ENCODE measurements at regions not wholly inside any gene's neighbourhood (a gene's known extent, or its start where the extent isn't known, plus 50 kb on each side); places are given as distances from the start of the nearest gene placed in this dataset.

DNA sequence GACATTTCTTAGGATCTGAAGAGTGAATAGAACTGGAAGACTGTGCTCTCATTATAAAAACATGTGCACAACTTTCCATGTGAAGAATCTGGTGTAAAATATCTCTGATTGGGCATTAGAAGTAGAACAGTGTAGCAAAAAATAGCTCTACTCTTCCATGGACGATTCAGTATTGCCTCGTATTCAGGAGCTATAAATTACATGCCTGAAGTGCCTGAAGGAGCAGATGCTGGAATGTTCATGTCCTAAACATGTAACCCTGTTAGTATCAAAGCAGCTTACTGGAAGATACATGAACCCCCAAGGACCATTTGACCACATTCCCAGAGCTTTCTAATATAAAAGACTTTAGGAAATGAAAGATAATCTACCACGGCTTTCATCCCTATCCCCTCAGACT lies 528.9 kb downstream of the DACH1 start:
- Histone ChIP-seq H3K4me1 (ENCODE audit: insufficient read depth, low read length) (no peaks in the 10 kb centered on the region), H3K9ac (ENCODE audit: low read length) (no peak overlapping the region), H3K4me2 (ENCODE audit: low read length) (no peak overlapping the region), H3K36me3 (ENCODE audit: insufficient read depth, low read length) (no peaks in the 10 kb centered on the region), H2AFZ (ENCODE audit: low read depth, low read length) (no peak overlapping the region), H3K79me2 (ENCODE audit: insufficient read depth, low read length) (no peaks in the 10 kb centered on the region), H3K27me3 (ENCODE audit: insufficient read depth, low read length) (no peaks in the 10 kb centered on the region), H3K27ac (ENCODE audit: low read depth, low read length) (no peak overlapping the region), H3K9me3 (ENCODE audit: insufficient read depth, low read depth, low read length) (no peaks in the 10 kb centered on the region), H4K20me1 (ENCODE audit: insufficient read depth, low read length) (no peaks in the 10 kb centered on the region), H3K4me3 (ENCODE audit: insufficient read depth, low read depth, low read length) (no peak overlapping the region)
- TF ChIP-seq EZH2 (IDR thresholded peaks at IDR 0.05; ENCODE audit: insufficient read depth, low read length), result no peak
- TF ChIP-seq, protein P1, sequence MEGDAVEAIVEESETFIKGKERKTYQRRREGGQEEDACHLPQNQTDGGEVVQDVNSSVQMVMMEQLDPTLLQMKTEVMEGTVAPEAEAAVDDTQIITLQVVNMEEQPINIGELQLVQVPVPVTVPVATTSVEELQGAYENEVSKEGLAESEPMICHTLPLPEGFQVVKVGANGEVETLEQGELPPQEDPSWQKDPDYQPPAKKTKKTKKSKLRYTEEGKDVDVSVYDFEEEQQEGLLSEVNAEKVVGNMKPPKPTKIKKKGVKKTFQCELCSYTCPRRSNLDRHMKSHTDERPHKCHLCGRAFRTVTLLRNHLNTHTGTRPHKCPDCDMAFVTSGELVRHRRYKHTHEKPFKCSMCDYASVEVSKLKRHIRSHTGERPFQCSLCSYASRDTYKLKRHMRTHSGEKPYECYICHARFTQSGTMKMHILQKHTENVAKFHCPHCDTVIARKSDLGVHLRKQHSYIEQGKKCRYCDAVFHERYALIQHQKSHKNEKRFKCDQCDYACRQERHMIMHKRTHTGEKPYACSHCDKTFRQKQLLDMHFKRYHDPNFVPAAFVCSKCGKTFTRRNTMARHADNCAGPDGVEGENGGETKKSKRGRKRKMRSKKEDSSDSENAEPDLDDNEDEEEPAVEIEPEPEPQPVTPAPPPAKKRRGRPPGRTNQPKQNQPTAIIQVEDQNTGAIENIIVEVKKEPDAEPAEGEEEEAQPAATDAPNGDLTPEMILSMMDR (IDR thresholded peaks at IDR 0.05; ENCODE audit: insufficient read depth, low read depth, low read length), result no peak
- no peak for FAIRE-seq
- H3K27ac Mint-ChIP-seq (ENCODE audit: unreplicated experiment), result no peak overlapping the region
- no peak overlapping the region for H3K4me3 Mint-ChIP-seq (ENCODE audit: unreplicated experiment)
- DNase-seq (ENCODE audit: low read depth), result no peak
- no peaks in the 10 kb centered on the region for H3K4me1 Mint-ChIP-seq (ENCODE audit: low read depth, unreplicated experiment)
- H3K36me3 Mint-ChIP-seq (ENCODE audit: low read depth, unreplicated experiment), result no peaks in the 10 kb centered on the region
- H3K27me3 Mint-ChIP-seq (ENCODE audit: low read depth, unreplicated experiment), result no peaks in the 10 kb centered on the region
- H3K9me3 Mint-ChIP-seq (ENCODE audit: unreplicated experiment), result no peaks in the 10 kb centered on the region

DNA sequence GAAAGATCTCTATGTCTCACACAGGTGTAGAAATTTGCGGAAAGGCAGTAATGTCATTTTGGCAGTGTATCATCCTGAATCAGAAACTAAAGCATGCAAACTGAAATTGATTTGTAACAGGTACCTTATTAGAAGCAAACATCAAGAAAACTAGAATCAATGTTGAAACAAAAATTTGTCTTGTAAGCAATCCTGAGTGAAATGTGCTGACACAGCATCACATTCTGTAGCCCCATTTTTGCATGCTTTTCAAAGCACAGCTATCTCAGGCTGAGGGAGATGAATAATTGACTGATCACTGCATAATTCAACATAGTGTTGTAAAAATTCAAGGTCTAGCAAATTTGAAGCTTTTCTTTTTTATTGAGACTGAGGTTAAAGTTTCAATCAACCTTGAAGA lies 539.7 kb downstream of the DACH1 start:
- FAIRE-seq (no peak), DNase-seq (ENCODE audit: low read depth) (no peak)
- Histone ChIP-seq H3K9me3 (ENCODE audit: insufficient read depth, low read depth, low read length) (no peaks in the 10 kb centered on the region), H3K9ac (ENCODE audit: low read length) (no peak overlapping the region), H3K27ac (ENCODE audit: low read depth, low read length) (no peak overlapping the region), H3K4me3 (ENCODE audit: insufficient read depth, low read depth, low read length) (no peak overlapping the region), H3K36me3 (ENCODE audit: insufficient read depth, low read length) (no peaks in the 10 kb centered on the region), H3K27me3 (ENCODE audit: insufficient read depth, low read length) (no peaks in the 10 kb centered on the region), H3K79me2 (ENCODE audit: insufficient read depth, low read length) (no peaks in the 10 kb centered on the region), H3K4me1 (ENCODE audit: insufficient read depth, low read length) (no peaks in the 10 kb centered on the region), H4K20me1 (ENCODE audit: insufficient read depth, low read length) (no peaks in the 10 kb centered on the region), H2AFZ (ENCODE audit: low read depth, low read length) (no peak overlapping the region), H3K4me2 (ENCODE audit: low read length) (no peak overlapping the region)
- no peaks in the 10 kb centered on the region for H3K9me3 Mint-ChIP-seq (ENCODE audit: unreplicated experiment)
- no peaks in the 10 kb centered on the region for H3K4me1 Mint-ChIP-seq (ENCODE audit: low read depth, unreplicated experiment)
- no peak overlapping the region for H3K4me3 Mint-ChIP-seq (ENCODE audit: unreplicated experiment)
- H3K27ac Mint-ChIP-seq (ENCODE audit: unreplicated experiment), result no peak overlapping the region
- H3K27me3 Mint-ChIP-seq (ENCODE audit: low read depth, unreplicated experiment), result no peaks in the 10 kb centered on the region
- H3K36me3 Mint-ChIP-seq (ENCODE audit: low read depth, unreplicated experiment), result no peaks in the 10 kb centered on the region
- TF ChIP-seq EZH2 (IDR thresholded peaks at IDR 0.05; ENCODE audit: insufficient read depth, low read length), result no peak
- TF ChIP-seq, protein P1 (IDR thresholded peaks at IDR 0.05; ENCODE audit: insufficient read depth, low read depth, low read length), result no peak

DNA sequence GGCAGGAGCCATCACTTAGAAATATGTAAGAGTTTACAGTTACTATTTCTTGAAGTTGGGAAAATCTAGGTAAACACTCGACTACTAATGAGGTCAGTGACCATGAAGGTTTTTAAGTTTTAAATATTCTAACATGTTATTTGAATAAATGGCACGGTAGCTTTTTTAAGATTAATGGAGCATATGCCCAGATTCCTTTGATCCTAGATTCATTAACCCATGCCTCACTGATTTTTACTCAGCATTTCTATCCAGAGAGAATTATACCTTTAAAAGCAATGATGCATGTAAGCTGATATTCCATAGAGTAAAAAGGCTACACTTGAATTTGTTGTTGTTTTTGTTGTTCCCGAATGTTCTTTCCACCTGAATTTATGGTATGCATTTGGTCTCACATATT lies 541.4 kb downstream of the DACH1 start:
- Mint-ChIP-seq H3K4me1 (ENCODE audit: low read depth, unreplicated experiment) (no peaks in the 10 kb centered on the region), H3K9me3 (ENCODE audit: unreplicated experiment) (no peaks in the 10 kb centered on the region), H3K27ac (ENCODE audit: unreplicated experiment) (no peak overlapping the region), H3K27me3 (ENCODE audit: low read depth, unreplicated experiment) (no peaks in the 10 kb centered on the region), H3K4me3 (ENCODE audit: unreplicated experiment) (no peak overlapping the region), H3K36me3 (ENCODE audit: low read depth, unreplicated experiment) (no peaks in the 10 kb centered on the region)
- Histone ChIP-seq H3K9ac (ENCODE audit: low read length) (no peak overlapping the region), H2AFZ (ENCODE audit: low read depth, low read length) (no peak overlapping the region), H3K4me2 (ENCODE audit: low read length) (no peak overlapping the region), H3K27me3 (ENCODE audit: insufficient read depth, low read length) (no peaks in the 10 kb centered on the region), H3K36me3 (ENCODE audit: insufficient read depth, low read length) (no peaks in the 10 kb centered on the region), H4K20me1 (ENCODE audit: insufficient read depth, low read length) (no peaks in the 10 kb centered on the region), H3K4me3 (ENCODE audit: insufficient read depth, low read depth, low read length) (no peak overlapping the region), H3K9me3 (ENCODE audit: insufficient read depth, low read depth, low read length) (no peaks in the 10 kb centered on the region), H3K4me1 (ENCODE audit: insufficient read depth, low read length) (no peaks in the 10 kb centered on the region), H3K79me2 (ENCODE audit: insufficient read depth, low read length) (no peaks in the 10 kb centered on the region), H3K27ac (ENCODE audit: low read depth, low read length) (no peak overlapping the region)
- TF ChIP-seq, protein P1 (IDR thresholded peaks at IDR 0.05; ENCODE audit: insufficient read depth, low read depth, low read length), result no peak
- TF ChIP-seq EZH2 (IDR thresholded peaks at IDR 0.05; ENCODE audit: insufficient read depth, low read length), result no peak
- DNase-seq (ENCODE audit: low read depth) (no peak), FAIRE-seq (no peak)

Data from astrocyte (in vitro differentiated cells and primary cell).